Ishikawa (cell line): ENCODE measurements at regions not wholly inside any gene's neighbourhood (a gene's known extent, or its start where the extent isn't known, plus 50 kb on each side); places are given as distances from the start of the nearest gene placed in this dataset.

ENCODE experiments used
- CEBPB ChIP-seq: IDR thresholded peaks from 2 replicates; pipeline ENCODE4 v1.6.1; 2012
- CREB1 ChIP-seq: IDR thresholded peaks from 2 replicates; pipeline ENCODE4 v1.6.1; 2012; ENCODE audit warnings: low read depth
- EGR1 ChIP-seq: IDR thresholded peaks from 2 replicates; pipeline ENCODE4 v1.6.1; 2012
- EP300 ChIP-seq: IDR thresholded peaks from 2 replicates; pipeline ENCODE4 v1.6.1; 2012; ENCODE audit warnings: borderline replicate concordance
- FOXM1 ChIP-seq: IDR thresholded peaks from 2 replicates; pipeline ENCODE4 v1.6.1; 2012; ENCODE audit warnings: low read depth, borderline replicate concordance
- NFIC ChIP-seq: IDR thresholded peaks from 2 replicates; pipeline ENCODE4 v1.6.1; 2012
- RAD21 ChIP-seq: IDR thresholded peaks from 2 replicates; pipeline ENCODE4 v1.6.1; 2012; ENCODE audit warnings: low read depth
- TAF1 ChIP-seq: IDR thresholded peaks from 2 replicates; pipeline ENCODE4 v1.6.1; 2012; ENCODE audit warnings: low read depth, mild to moderate bottlenecking
- TCF12 ChIP-seq: IDR thresholded peaks from 2 replicates; pipeline ENCODE4 v1.6.1; 2012; ENCODE audit warnings: low read depth
- TEAD4 ChIP-seq: IDR thresholded peaks from 2 replicates; pipeline ENCODE4 v1.6.1; 2012
- YY1 ChIP-seq: IDR thresholded peaks from 2 replicates; pipeline ENCODE4 v1.6.1; 2012; ENCODE audit warnings: low read depth
- ZBTB7A ChIP-seq: IDR thresholded peaks from 2 replicates; pipeline ENCODE4 v1.6.1; 2012; ENCODE audit warnings: low read depth
- TF ChIP-seq, protein P1 (sequence below): IDR thresholded peaks from 2 replicates; pipeline ENCODE4 v1.6.1; 2012; ENCODE audit warnings: low read depth, mild to moderate bottlenecking
- TF ChIP-seq, protein P2 (sequence below): IDR thresholded peaks from 2 replicates; pipeline ENCODE4 v1.6.1; 2012
- TF ChIP-seq, protein P3 (sequence below): IDR thresholded peaks from 2 replicates; pipeline ENCODE4 v1.6.1; 2012

- TF ChIP-seq YY1, result no peak
- TF ChIP-seq CEBPB, result no peak
- no peak for TF ChIP-seq ZBTB7A
- no peak for TF ChIP-seq FOXM1
- TF ChIP-seq TAF1, result no peak
- TF ChIP-seq, protein P1, sequence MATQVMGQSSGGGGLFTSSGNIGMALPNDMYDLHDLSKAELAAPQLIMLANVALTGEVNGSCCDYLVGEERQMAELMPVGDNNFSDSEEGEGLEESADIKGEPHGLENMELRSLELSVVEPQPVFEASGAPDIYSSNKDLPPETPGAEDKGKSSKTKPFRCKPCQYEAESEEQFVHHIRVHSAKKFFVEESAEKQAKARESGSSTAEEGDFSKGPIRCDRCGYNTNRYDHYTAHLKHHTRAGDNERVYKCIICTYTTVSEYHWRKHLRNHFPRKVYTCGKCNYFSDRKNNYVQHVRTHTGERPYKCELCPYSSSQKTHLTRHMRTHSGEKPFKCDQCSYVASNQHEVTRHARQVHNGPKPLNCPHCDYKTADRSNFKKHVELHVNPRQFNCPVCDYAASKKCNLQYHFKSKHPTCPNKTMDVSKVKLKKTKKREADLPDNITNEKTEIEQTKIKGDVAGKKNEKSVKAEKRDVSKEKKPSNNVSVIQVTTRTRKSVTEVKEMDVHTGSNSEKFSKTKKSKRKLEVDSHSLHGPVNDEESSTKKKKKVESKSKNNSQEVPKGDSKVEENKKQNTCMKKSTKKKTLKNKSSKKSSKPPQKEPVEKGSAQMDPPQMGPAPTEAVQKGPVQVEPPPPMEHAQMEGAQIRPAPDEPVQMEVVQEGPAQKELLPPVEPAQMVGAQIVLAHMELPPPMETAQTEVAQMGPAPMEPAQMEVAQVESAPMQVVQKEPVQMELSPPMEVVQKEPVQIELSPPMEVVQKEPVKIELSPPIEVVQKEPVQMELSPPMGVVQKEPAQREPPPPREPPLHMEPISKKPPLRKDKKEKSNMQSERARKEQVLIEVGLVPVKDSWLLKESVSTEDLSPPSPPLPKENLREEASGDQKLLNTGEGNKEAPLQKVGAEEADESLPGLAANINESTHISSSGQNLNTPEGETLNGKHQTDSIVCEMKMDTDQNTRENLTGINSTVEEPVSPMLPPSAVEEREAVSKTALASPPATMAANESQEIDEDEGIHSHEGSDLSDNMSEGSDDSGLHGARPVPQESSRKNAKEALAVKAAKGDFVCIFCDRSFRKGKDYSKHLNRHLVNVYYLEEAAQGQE, result no peak
- TF ChIP-seq, protein P2, sequence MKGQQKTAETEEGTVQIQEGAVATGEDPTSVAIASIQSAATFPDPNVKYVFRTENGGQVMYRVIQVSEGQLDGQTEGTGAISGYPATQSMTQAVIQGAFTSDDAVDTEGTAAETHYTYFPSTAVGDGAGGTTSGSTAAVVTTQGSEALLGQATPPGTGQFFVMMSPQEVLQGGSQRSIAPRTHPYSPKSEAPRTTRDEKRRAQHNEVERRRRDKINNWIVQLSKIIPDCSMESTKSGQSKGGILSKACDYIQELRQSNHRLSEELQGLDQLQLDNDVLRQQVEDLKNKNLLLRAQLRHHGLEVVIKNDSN, result no peak
- TF ChIP-seq NFIC, result no peak
- no peak for TF ChIP-seq TEAD4
- no peak for TF ChIP-seq CREB1
- TF ChIP-seq RAD21, result no peak
- TF ChIP-seq EGR1, result no peak
- no peak for TF ChIP-seq EP300
- no peak for TF ChIP-seq TCF12
- TF ChIP-seq, protein P3, sequence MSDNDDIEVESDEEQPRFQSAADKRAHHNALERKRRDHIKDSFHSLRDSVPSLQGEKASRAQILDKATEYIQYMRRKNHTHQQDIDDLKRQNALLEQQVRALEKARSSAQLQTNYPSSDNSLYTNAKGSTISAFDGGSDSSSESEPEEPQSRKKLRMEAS, result no peak
Observed at GRCh38 chr6:169956580-169956979, 205.2 kb downstream of the ERMARD start.

DNA sequence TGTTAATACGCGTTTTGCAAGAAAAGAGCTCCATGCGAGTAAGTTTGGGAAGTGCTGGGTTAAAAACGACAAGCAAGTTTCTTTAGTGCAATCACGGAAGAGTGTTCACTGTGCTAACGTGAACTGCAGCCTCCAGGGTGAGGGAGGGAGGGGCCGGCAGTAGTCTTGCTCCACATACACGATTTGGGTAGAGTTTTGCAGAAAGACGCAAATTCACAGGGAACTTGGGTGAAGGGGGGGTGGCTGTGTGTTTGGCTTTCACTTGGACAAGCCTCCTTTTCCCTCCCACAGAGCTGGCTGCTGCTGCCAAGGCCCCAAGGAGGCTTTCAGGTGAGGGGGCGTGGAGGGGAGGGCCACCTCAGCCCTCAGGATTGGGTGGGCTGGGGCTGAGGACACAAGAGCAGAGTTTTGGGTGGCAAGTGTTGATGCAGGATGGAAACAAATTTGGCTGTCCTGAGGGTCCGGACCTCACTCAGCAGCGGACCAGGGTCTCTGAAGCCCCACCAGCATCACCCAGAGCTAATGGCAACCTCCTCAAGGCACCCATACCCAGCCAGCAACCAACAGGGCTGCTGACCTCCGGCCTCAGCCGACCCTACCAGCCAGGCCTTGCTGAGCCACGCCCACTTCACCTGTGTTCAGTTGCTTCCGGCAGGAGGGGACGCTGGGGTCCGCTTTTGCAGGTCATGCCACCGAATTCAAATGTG, 204.5 kb downstream of the ERMARD start:
- TF ChIP-seq EP300 (no peak), TEAD4 (no peak), TCF12 (no peak), EGR1 (no peak)
- TF ChIP-seq, protein P3, result no peak

GRCh38 chr6:169954977-169955376, 203.6 kb downstream of the ERMARD start:
- no peak for TF ChIP-seq TEAD4
- TF ChIP-seq TAF1, result no peak
- no peak for TF ChIP-seq TCF12
- TF ChIP-seq CEBPB, result no peak
- TF ChIP-seq CREB1, result no peak
- no peak for TF ChIP-seq FOXM1
- TF ChIP-seq NFIC, result no peak

GRCh38 chr6:169953686-169954085, 202.3 kb downstream of the ERMARD start:
- TF ChIP-seq RAD21 (no peak), FOXM1 (no peak), CEBPB (no peak), TEAD4 (no peak), ZBTB7A (no peak), TCF12 (no peak), CREB1 (no peak), YY1 (no peak), EGR1 (no peak)
- TF ChIP-seq, protein P2, result no peak
- TF ChIP-seq, protein P1, result no peak
- TF ChIP-seq, protein P3, result no peak

- TF ChIP-seq, protein P1, result no peak
- peak; percentile 63 for TF ChIP-seq RAD21
Observed at GRCh38 chr6:169950558-169950957, 199.1 kb downstream of the ERMARD start.
